ENCODE measurements at regions not wholly inside any gene's neighbourhood (a gene's known extent, or its start where the extent isn't known, plus 50 kb on each side); places are given as distances from the start of the nearest gene placed in this dataset.

- TF ChIP-seq, protein P1, sequence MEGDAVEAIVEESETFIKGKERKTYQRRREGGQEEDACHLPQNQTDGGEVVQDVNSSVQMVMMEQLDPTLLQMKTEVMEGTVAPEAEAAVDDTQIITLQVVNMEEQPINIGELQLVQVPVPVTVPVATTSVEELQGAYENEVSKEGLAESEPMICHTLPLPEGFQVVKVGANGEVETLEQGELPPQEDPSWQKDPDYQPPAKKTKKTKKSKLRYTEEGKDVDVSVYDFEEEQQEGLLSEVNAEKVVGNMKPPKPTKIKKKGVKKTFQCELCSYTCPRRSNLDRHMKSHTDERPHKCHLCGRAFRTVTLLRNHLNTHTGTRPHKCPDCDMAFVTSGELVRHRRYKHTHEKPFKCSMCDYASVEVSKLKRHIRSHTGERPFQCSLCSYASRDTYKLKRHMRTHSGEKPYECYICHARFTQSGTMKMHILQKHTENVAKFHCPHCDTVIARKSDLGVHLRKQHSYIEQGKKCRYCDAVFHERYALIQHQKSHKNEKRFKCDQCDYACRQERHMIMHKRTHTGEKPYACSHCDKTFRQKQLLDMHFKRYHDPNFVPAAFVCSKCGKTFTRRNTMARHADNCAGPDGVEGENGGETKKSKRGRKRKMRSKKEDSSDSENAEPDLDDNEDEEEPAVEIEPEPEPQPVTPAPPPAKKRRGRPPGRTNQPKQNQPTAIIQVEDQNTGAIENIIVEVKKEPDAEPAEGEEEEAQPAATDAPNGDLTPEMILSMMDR (conservative IDR thresholded peaks at IDR 0.05 in 1 of 2, IDR thresholded peaks at IDR 0.05 in 1 of 2; ENCODE audit: low read depth in 1 of 2, low read length in 2 of 2): no peak
- no peak for TF ChIP-seq EZH2 (IDR thresholded peaks at IDR 0.05; ENCODE audit: low read length, missing control alignments)
Measured at GRCh38 chr3:124569761-124570160, 160.5 kb upstream of the UMPS start.

Data from fibroblast of lung (primary cell).